MM.1S (cell line): ENCODE measurements at regions not wholly inside any gene's neighbourhood (a gene's known extent, or its start where the extent isn't known, plus 50 kb on each side); places are given as distances from the start of the nearest gene placed in this dataset.

Experiments used
- EZH2 ChIP-seq: fragments of 300-600 bp; sonication (generic); optimal IDR thresholded peaks from 2 replicates; pipeline ENCODE3; 2017; ENCODE audit warnings: low read depth, mild to moderate bottlenecking, antibody characterized with exemption, low read length, mixed read lengths
- TF ChIP-seq, protein P1 (sequence below): fragments of 300-600 bp; sonication (generic); IDR thresholded peaks from 2 replicates; pipeline ENCODE4 v1.5.1; 2016; ENCODE audit warnings: antibody characterized with exemption, low read length, mixed read lengths

GRCh38 chr15:70274255-70274880, 176.7 kb upstream of the TLE3 start:
- TF ChIP-seq, protein P1, sequence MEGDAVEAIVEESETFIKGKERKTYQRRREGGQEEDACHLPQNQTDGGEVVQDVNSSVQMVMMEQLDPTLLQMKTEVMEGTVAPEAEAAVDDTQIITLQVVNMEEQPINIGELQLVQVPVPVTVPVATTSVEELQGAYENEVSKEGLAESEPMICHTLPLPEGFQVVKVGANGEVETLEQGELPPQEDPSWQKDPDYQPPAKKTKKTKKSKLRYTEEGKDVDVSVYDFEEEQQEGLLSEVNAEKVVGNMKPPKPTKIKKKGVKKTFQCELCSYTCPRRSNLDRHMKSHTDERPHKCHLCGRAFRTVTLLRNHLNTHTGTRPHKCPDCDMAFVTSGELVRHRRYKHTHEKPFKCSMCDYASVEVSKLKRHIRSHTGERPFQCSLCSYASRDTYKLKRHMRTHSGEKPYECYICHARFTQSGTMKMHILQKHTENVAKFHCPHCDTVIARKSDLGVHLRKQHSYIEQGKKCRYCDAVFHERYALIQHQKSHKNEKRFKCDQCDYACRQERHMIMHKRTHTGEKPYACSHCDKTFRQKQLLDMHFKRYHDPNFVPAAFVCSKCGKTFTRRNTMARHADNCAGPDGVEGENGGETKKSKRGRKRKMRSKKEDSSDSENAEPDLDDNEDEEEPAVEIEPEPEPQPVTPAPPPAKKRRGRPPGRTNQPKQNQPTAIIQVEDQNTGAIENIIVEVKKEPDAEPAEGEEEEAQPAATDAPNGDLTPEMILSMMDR, result no peak
- TF ChIP-seq EZH2, result no peak
